ENCODE measurements at regions not wholly inside any gene's neighbourhood (a gene's known extent, or its start where the extent isn't known, plus 50 kb on each side); places are given as distances from the start of the nearest gene placed in this dataset.

DNA sequence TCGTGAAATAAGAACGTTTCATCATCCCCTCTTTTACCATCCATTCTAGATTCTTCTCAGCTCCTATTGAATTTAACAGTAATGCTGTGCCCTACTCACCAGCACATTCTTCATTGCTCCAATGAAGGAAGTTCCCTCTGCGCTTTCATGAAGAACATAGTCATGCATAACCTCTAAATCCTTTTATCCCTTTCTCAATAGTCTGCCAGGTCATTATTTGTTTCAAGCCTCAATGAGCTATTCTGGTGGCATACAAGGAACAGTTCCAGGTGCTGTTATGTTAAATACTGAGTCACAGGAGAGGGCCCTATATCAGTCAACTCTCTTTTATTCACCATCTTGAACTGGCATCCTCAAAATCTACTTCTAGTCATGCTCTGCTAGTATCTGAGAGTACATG is 381.0 kb downstream of the GPATCH2 start:
- Histone ChIP-seq H3K79me2 (ENCODE audit: control insufficient read depth, insufficient read depth, low read length) (no peaks in the 10 kb centered on the region), H4K20me1 (ENCODE audit: control insufficient read depth, insufficient read depth) (no peaks in the 10 kb centered on the region), H3K4me1 (ENCODE audit: control insufficient read depth, insufficient read depth, low read length) (no peaks in the 10 kb centered on the region), H3K27me3 (replicated peaks in 1 of 2; ENCODE audit: control insufficient read depth in 2 of 2, insufficient read depth in 2 of 2, low read length in 1 of 2) (no peaks in the 10 kb centered on the region), H3K27ac (ENCODE audit: control insufficient read depth, insufficient read depth) (no peak overlapping the region), H2AFZ (ENCODE audit: control insufficient read depth, low read depth, low read length) (no peak overlapping the region), H3K9ac (ENCODE audit: control insufficient read depth, insufficient read depth, low read length) (no peak overlapping the region), H3K4me2 (ENCODE audit: control insufficient read depth, insufficient read depth) (no peak overlapping the region), H3K36me3 (ENCODE audit: control insufficient read depth in 2 of 2, insufficient read depth in 2 of 2, low read length in 1 of 2) (no peaks in the 10 kb centered on the region), H3K4me3 (no peak overlapping the region), H3K9me3 (replicated peaks; ENCODE audit: control insufficient read depth, insufficient read depth, low read length) (no peaks in the 10 kb centered on the region)
- FAIRE-seq: no peak
- DNase-seq (ENCODE audit: low read depth, low spot score): no peak
- WGBS (ENCODE audit: insufficient coverage, insufficient replicate concordance, low lambda C conversion rate, missing lambda C conversion rate): 16% methylated on average over 3 of the region's 3 CpGs
- ATAC-seq: no peak
- ChIA-PET POLR2A (no interaction called here), SMC1A (ENCODE audit: uncharacterized antibody, unreplicated experiment) (no interaction called here), CTCF (interaction anchor here (1.0 kb wide), 1 partner anchor 500 kb away, joined by 4 read pairs; no protein-coding TSS in a partner anchor), RAD21 (ENCODE audit: unreplicated experiment) (no interaction called here)
- BruUV-seq (replicated peaks): no TSS peak
- TF ChIP-seq SIX5 (IDR thresholded peaks at IDR 0.05; ENCODE audit: low read depth, low read length, severe bottlenecking): no peak
- no peak for TF ChIP-seq BCL3 (IDR thresholded peaks at IDR 0.05; ENCODE audit: borderline replicate concordance, insufficient read depth, low read depth, low read length, poor library complexity, severe bottlenecking)
- TF ChIP-seq HDGF (IDR thresholded peaks at IDR 0.05): no peak
- TF ChIP-seq BRCA1 (IDR thresholded peaks at IDR 0.05; ENCODE audit: low read depth, low read length): no peak
- no peak for TF ChIP-seq TCF7 (IDR thresholded peaks at IDR 0.05; ENCODE audit: borderline replicate concordance)
- no peak for TF ChIP-seq RAD21 (IDR thresholded peaks at IDR 0.05; ENCODE audit: insufficient read depth, low read depth, low read length)
- TF ChIP-seq, protein P1, sequence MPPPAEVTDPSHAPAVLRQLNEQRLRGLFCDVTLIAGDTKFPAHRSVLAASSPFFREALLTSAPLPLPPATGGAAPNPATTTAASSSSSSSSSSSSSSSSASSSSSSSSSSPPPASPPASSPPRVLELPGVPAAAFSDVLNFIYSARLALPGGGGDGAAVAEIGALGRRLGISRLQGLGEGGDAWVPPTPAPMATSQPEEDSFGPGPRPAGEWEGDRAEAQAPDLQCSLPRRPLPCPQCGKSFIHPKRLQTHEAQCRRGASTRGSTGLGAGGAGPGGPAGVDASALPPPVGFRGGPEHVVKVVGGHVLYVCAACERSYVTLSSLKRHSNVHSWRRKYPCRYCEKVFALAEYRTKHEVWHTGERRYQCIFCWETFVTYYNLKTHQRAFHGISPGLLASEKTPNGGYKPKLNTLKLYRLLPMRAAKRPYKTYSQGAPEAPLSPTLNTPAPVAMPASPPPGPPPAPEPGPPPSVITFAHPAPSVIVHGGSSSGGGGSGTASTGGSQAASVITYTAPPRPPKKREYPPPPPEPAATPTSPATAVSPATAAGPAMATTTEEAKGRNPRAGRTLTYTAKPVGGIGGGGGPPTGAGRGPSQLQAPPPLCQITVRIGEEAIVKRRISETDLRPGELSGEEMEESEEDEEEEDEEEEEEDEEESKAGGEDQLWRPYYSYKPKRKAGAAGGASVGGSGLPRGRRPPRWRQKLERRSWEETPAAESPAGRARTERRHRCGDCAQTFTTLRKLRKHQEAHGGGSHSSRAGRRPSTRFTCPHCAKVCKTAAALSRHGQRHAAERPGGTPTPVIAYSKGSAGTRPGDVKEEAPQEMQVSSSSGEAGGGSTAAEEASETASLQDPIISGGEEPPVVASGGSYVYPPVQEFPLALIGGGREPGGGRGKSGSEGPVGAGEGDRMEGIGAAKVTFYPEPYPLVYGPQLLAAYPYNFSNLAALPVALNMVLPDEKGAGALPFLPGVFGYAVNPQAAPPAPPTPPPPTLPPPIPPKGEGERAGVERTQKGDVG (CRISPR knock-in tag; IDR thresholded peaks at IDR 0.05): no peak
- TF ChIP-seq EZH2 (IDR thresholded peaks at IDR 0.05; ENCODE audit: borderline replicate concordance, control insufficient read depth, low read depth, low read length): no peak
- TF ChIP-seq NR2C1 (IDR thresholded peaks at IDR 0.05): no peak
- no peak for TF ChIP-seq MYC (IDR thresholded peaks at IDR 0.05; ENCODE audit: insufficient read depth, insufficient read length, insufficient replicate concordance, low read length, severe bottlenecking)
- TF ChIP-seq STAT3 (IDR thresholded peaks at IDR 0.05; ENCODE audit: low read depth, low read length): no peak
- in situ Hi-C loops (cut with MboI) (no loop called here), intact Hi-C loops (cut with micrococcal nuclease; ENCODE audit: unreplicated experiment) (loop anchor here (10.0 kb wide), 1 partner anchor 65 kb away; no protein-coding TSS in a partner anchor)

Measured in GM12878 (cell line).